Activated T-helper 1 cell treated with anti-CD3 and anti-CD28 coated beads, Interleukin-12 subunit alpha, Interleukin-12 subunit beta, Interleukin-2, Interleukin-4 antibody, amounts not matched to agents 30 ng/mL and 10 ng/mL and 1 ng/mL, durations not matched to agents 14 hours and 24 hours and 36 hours (primary cell): ENCODE measurements at regions not wholly inside any gene's neighbourhood (a gene's known extent, or its start where the extent isn't known, plus 50 kb on each side); places are given as distances from the start of the nearest gene placed in this dataset.

Source experiments
- DNase-seq: peaks from one replicate; pipeline ENCODE4 v3.0.0; 2021; ENCODE audit warnings: low spot score
- H3K27ac Mint-ChIP-seq: one replicate; pipeline ENCODE4 v1.8.0; 2021; ENCODE audit warnings: mild to moderate bottlenecking, mixed read lengths
- H3K27me3 Mint-ChIP-seq: one replicate; pipeline ENCODE4 v1.8.0; 2022; ENCODE audit warnings: mild to moderate bottlenecking, moderate library complexity, mixed read lengths; ENCODE audit not compliant: insufficient read depth
- H3K36me3 Mint-ChIP-seq: one replicate; pipeline ENCODE4 v1.8.0; 2021; ENCODE audit warnings: low read depth, mixed read lengths
- H3K4me1 Mint-ChIP-seq: one replicate; pipeline ENCODE4 v1.8.0; 2021; ENCODE audit warnings: low read depth, mixed read lengths
- H3K4me3 Mint-ChIP-seq: one replicate; pipeline ENCODE4 v1.8.0; 2021; ENCODE audit warnings: mild to moderate bottlenecking, moderate library complexity, mixed read lengths
- H3K9me3 Mint-ChIP-seq: one replicate; pipeline ENCODE4 v1.8.0; 2021; ENCODE audit warnings: mixed read lengths
- intact Hi-C: fragments of 100-400 bp; cut with micrococcal nuclease; formaldehyde crosslinking; loops from one replicate; pipeline ENCODE4 v1.15.1; 2024

DNA sequence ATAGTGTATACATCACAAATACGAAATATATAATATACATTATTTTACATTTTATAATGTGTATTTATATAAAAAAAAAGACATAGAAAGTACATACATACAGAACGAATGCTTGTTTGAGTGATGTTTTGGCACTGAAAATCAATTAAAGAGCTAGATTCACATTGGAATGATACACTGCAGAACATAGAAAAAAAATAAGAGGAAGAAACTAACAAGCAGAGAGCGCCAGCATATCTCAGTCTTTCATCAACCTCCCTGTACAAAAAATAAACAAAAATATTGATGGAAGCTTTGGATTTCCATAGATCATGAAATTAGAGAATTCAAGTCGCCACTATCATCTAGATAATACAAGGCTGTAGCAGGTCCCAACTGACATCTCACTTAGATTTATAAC, 420.6 kb downstream of the CENPC start:
- H3K36me3 Mint-ChIP-seq, result no peaks in the 10 kb centered on the region
- H3K4me3 Mint-ChIP-seq, result no peak overlapping the region
- DNase-seq, result no peak
- no peaks in the 10 kb centered on the region for H3K27me3 Mint-ChIP-seq
- intact Hi-C loops, result no loop called here
- no peaks in the 10 kb centered on the region for H3K9me3 Mint-ChIP-seq
- H3K4me1 Mint-ChIP-seq, result no peaks in the 10 kb centered on the region
- no peak overlapping the region for H3K27ac Mint-ChIP-seq

DNA sequence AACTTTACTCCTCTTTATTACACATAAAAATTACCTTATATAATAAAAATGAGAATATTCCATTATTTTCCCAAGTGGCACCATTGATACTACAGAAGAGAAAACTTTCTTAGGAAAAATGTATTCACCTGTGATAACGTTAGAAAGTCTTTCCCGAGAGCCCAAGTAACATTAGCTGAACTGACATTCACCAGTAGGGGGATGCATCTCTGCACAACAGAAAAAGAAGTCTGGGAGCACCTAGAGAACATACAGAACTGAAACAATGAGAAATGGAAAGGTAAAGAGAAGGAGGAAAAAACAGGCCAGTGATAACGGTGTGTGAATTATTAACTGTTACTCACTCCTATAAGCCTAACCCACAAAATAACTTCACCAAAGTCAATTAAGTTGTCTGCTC, 423.3 kb downstream of the CENPC start:
- DNase-seq, result no peak
- H3K27me3 Mint-ChIP-seq, result no peaks in the 10 kb centered on the region
- H3K4me1 Mint-ChIP-seq, result no peaks in the 10 kb centered on the region
- intact Hi-C loops, result no loop called here
- no peak overlapping the region for H3K4me3 Mint-ChIP-seq
- H3K27ac Mint-ChIP-seq, result no peak overlapping the region
- H3K36me3 Mint-ChIP-seq, result no peaks in the 10 kb centered on the region
- no peaks in the 10 kb centered on the region for H3K9me3 Mint-ChIP-seq

- H3K4me3 Mint-ChIP-seq, result no peak overlapping the region
- no peak for DNase-seq
- no peaks in the 10 kb centered on the region for H3K27me3 Mint-ChIP-seq
- H3K4me1 Mint-ChIP-seq, result no peaks in the 10 kb centered on the region
- H3K27ac Mint-ChIP-seq, result no peak overlapping the region
- H3K9me3 Mint-ChIP-seq, result no peaks in the 10 kb centered on the region
- no peaks in the 10 kb centered on the region for H3K36me3 Mint-ChIP-seq
- intact Hi-C loops, result no loop called here
These were observed 424.9 kb downstream of the CENPC start for GRCh38 chr4:67120369-67120768.

DNA sequence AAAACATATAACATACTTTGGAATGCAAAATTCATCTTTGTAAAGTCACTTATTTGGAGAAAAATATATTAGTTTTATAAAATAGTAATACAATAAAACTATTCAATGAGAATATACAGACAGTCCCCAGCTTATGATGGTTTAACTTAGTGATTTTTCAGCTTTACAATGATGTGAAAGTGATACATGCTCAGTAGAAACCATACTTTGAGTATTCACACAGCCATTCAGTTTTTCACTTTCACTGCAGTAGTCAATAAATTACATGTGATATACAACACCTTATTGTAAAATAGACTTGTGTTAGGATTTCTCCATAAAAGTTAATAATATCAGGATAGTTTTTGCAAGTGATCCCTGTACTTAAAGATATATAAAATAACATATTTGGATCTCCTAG, 436.0 kb downstream of the CENPC start:
- Mint-ChIP-seq H3K9me3 (no peaks in the 10 kb centered on the region), H3K4me1 (no peaks in the 10 kb centered on the region), H3K27ac (no peak overlapping the region), H3K36me3 (no peaks in the 10 kb centered on the region), H3K4me3 (no peak overlapping the region), H3K27me3 (no peaks in the 10 kb centered on the region)
- no peak for DNase-seq
- intact Hi-C loops, result no loop called here

DNA sequence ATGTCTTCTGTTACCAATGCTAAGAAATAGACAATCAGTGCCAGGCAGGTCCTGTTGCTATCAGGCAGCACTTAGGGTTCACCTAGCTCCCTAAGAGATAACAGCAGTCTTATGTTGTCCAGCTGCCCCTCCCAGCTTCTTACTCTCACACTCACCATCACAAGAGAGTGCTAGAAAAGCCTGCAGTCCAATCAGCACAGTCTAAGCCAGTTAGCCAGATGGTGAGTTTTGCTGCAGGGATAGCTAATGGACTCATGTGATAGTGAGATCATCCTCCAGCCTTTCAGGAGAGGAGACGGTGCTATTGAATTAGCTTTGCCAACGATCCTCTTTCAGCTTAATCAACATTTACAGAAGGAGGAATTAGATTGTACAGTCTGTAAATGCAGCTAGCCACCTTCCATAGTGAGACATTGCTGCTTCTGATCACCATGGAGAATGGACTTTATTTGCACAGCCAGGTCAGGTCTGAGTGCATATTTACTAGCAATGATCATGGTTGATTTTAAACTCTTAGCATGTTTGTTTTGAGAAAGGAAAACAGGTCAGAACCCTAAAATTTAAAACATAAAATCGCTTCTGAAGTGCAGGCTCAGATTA, 438.3 kb downstream of the CENPC start:
- no peak for DNase-seq
- no peak overlapping the region for H3K27ac Mint-ChIP-seq
- no peaks in the 10 kb centered on the region for H3K4me1 Mint-ChIP-seq
- H3K36me3 Mint-ChIP-seq, result no peaks in the 10 kb centered on the region
- no peak overlapping the region for H3K4me3 Mint-ChIP-seq
- H3K9me3 Mint-ChIP-seq, result no peaks in the 10 kb centered on the region
- no peaks in the 10 kb centered on the region for H3K27me3 Mint-ChIP-seq
- intact Hi-C loops, result no loop called here

DNA sequence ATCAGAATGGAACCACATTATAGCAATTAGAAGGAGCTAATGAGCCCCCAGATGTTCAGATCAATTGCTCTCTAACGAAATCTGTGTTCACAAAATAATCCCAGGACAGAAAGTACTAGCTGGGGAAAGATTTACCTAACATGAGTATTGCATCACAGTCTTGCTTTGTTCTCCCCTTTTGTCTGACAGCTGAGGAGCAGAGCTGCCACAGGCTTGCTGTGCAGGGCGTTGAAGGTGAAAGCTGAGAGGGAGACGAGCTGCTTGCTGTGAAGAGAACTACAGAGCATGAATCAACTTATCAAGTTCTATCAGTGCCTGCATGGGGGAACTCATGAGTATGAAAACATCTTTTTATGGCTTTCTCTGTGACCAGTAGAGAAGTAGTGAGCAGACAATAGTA, 441.2 kb downstream of the CENPC start:
- DNase-seq, result no peak
- no peaks in the 10 kb centered on the region for H3K27me3 Mint-ChIP-seq
- no peaks in the 10 kb centered on the region for H3K4me1 Mint-ChIP-seq
- no peak overlapping the region for H3K27ac Mint-ChIP-seq
- no peaks in the 10 kb centered on the region for H3K9me3 Mint-ChIP-seq
- no peaks in the 10 kb centered on the region for H3K36me3 Mint-ChIP-seq
- no peak overlapping the region for H3K4me3 Mint-ChIP-seq
- intact Hi-C loops, result no loop called here

DNA sequence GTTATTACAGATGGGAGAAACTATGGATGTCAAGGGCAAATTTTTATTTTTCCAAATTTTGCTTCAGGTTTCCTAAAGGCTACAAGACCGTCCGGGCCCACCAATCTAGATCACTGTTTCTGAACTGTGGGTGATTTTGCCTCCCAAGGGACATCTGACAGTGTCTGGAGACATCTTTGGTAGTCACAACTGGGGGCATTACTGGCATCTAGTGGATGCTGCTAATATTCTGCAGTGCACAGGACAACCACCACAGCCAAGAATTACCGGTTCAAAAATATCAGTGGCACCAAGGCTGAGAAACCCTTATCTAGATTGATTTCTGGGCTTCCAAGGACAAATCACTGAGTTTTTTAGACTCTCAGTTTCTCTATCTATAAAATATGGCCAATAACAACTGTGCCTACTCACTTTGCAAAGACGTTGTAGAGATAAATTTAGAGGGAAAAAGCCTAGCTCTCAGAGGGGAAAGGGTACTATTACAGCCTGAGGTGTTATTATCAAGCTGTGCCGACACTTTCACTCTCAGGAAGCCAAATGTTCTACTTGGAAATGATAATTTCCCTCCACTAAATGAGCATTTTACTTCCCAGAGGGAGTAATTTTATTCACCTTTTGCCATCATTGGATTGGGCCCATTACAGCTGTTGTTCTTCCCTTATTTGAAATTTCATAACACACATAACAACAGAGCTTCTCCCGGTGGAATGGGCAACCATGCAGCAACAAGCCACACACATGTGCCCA, 442.1 kb downstream of the CENPC start:
- H3K4me3 Mint-ChIP-seq, result no peak overlapping the region
- no peaks in the 10 kb centered on the region for H3K27me3 Mint-ChIP-seq
- no peaks in the 10 kb centered on the region for H3K9me3 Mint-ChIP-seq
- no peak for DNase-seq
- H3K36me3 Mint-ChIP-seq, result no peaks in the 10 kb centered on the region
- intact Hi-C loops, result no loop called here
- H3K27ac Mint-ChIP-seq, result no peak overlapping the region
- no peaks in the 10 kb centered on the region for H3K4me1 Mint-ChIP-seq

DNA sequence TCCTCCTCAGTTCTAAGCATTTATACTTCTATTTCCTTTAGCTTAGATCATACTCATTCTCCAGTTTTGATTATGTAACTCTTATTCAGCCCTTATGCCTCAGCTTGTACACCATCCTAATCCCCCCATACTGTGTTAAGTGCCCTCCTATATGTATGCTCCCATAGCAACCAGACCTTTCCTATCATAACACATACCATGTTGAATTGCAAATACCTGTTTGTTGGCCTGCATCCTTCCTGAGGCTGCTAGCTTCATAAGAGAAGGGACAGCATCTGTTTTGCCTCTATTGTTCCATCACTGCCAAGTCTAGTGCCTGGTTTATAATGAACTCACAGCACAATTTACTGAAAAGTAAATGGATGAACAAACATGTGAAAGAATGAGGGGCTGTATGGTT, 443.7 kb downstream of the CENPC start:
- Mint-ChIP-seq H3K4me3 (no peak overlapping the region), H3K4me1 (no peaks in the 10 kb centered on the region), H3K9me3 (no peaks in the 10 kb centered on the region), H3K36me3 (no peaks in the 10 kb centered on the region), H3K27me3 (no peaks in the 10 kb centered on the region), H3K27ac (no peak overlapping the region)
- intact Hi-C loops, result no loop called here
- DNase-seq, result no peak

DNA sequence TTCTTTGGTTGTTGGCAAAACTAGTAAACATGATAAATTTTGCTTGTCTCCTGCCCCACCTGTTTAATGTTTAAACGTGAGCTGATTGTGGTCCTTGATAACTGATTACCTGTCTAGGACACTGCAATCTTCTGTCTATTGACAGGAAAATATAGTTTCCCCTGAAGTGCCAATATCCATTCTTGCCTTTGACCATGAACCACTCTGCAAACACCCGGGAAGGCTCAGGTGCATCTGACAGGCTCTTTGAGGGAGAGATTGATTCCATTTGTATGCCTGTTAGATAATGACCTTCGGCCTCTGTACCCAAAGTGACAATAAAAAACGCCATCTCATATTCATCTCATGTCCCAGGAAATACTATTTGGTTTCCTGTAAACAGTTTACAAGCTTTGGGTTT, 453.0 kb downstream of the CENPC start:
- peaks cover 5% of the 10 kb centered on the region for H3K27me3 Mint-ChIP-seq
- no peak for DNase-seq
- no peaks in the 10 kb centered on the region for H3K9me3 Mint-ChIP-seq
- no peak overlapping the region for H3K27ac Mint-ChIP-seq
- H3K4me3 Mint-ChIP-seq, result no peak overlapping the region
- no peaks in the 10 kb centered on the region for H3K4me1 Mint-ChIP-seq
- intact Hi-C loops, result no loop called here
- H3K36me3 Mint-ChIP-seq, result no peaks in the 10 kb centered on the region

GRCh38 chr4:67091673-67092072, 453.6 kb downstream of the CENPC start:
- Mint-ChIP-seq H3K27me3 (peaks cover 5% of the 10 kb centered on the region), H3K36me3 (no peaks in the 10 kb centered on the region), H3K9me3 (no peaks in the 10 kb centered on the region), H3K27ac (no peak overlapping the region), H3K4me1 (no peaks in the 10 kb centered on the region), H3K4me3 (no peak overlapping the region)
- no peak for DNase-seq
- intact Hi-C loops, result no loop called here

- intact Hi-C loops, result loop anchor here (1.0 kb wide), 1 partner anchor 201 kb away; no protein-coding TSS in a partner anchor
- no peaks in the 10 kb centered on the region for H3K36me3 Mint-ChIP-seq
- peak; percentile 12 for DNase-seq
- H3K9me3 Mint-ChIP-seq, result no peaks in the 10 kb centered on the region
- no peak overlapping the region for H3K27ac Mint-ChIP-seq
- no peak overlapping the region for H3K4me3 Mint-ChIP-seq
- H3K4me1 Mint-ChIP-seq, result no peaks in the 10 kb centered on the region
- peaks cover 5% of the 10 kb centered on the region for H3K27me3 Mint-ChIP-seq
These were observed 457.4 kb downstream of the CENPC start for GRCh38 chr4:67087897-67088296.

- Mint-ChIP-seq H3K27ac (no peak overlapping the region), H3K36me3 (no peaks in the 10 kb centered on the region), H3K4me3 (no peak overlapping the region), H3K9me3 (no peaks in the 10 kb centered on the region), H3K27me3 (no peaks in the 10 kb centered on the region), H3K4me1 (no peaks in the 10 kb centered on the region)
- DNase-seq, result no peak
- intact Hi-C loops, result no loop called here
These were observed 460.5 kb downstream of the CENPC start for GRCh38 chr4:67084783-67085182.

DNA sequence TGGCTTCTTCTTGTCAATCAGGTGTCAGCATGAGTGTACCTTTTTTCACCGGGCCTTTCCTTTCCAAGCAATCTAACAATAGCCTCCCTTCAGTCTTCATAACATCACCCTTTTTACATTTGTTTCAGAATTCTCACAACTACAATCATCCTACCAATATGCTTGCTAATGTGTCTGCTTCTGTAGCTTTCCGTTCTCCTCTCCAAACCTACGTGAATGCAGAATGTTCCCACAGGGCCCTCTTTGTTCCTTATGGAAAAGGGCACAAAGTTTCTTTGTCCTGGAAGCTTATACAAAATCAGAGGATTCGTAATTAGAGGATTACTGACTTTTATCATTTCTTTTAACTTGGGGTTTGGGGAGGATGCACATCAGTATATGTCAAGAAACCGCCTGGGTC, 461.8 kb downstream of the CENPC start:
- intact Hi-C loops, result no loop called here
- H3K27me3 Mint-ChIP-seq, result no peaks in the 10 kb centered on the region
- H3K9me3 Mint-ChIP-seq, result no peaks in the 10 kb centered on the region
- no peaks in the 10 kb centered on the region for H3K36me3 Mint-ChIP-seq
- no peaks in the 10 kb centered on the region for H3K4me1 Mint-ChIP-seq
- DNase-seq, result no peak
- no peak overlapping the region for H3K27ac Mint-ChIP-seq
- H3K4me3 Mint-ChIP-seq, result no peak overlapping the region

DNA sequence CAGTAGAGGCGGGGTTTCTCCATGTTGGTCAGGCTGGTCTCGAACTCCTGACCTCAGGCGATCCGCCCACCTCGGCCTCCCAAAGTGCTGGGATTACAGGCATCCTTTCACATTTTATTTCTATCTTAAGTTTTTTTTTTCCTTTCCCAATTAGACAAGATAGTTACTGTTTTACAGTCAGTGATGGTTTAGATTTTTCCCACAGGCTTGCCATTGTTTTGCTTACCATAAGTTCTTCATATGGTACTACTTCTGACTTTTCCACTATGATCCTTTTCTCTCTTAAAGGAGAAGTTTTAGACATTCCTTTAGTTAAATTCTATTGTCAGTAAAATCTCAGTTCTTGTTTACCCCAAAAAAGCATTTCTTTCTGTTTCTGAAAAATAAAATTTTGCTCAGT, 462.6 kb downstream of the CENPC start:
- H3K9me3 Mint-ChIP-seq, result no peaks in the 10 kb centered on the region
- DNase-seq, result no peak
- H3K4me3 Mint-ChIP-seq, result no peak overlapping the region
- no peaks in the 10 kb centered on the region for H3K27me3 Mint-ChIP-seq
- no peaks in the 10 kb centered on the region for H3K36me3 Mint-ChIP-seq
- no peak overlapping the region for H3K27ac Mint-ChIP-seq
- no peaks in the 10 kb centered on the region for H3K4me1 Mint-ChIP-seq
- intact Hi-C loops, result no loop called here
